ENCODE measurements at regions not wholly inside any gene's neighbourhood (a gene's known extent, or its start where the extent isn't known, plus 50 kb on each side); places are given as distances from the start of the nearest gene placed in this dataset.

DNA sequence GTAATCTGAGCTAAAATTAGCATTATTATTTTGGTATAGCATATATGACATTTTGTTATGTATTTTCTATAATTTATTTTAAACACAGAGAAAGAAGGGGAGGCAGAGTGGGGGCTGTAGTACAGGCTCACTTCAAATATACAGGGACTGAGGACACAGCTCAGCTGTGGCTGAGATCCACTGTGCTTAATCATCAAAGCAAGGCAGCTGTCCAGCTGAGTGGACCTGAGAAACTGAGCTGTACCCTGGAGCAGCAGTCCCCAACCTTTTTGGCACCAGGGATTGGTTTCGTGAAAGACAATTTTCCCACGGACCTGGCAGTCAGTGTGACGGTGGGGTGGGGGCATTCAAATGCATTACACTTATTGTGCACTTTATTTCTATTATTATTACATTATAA is 687.2 kb downstream of the RNF144A start:
- TF ChIP-seq ZNF274 (IDR thresholded peaks at IDR 0.05; ENCODE audit: low read depth, low read length) (no peak), YY1 (IDR thresholded peaks at IDR 0.05; ENCODE audit: insufficient read depth, insufficient read length) (no peak), SUZ12 (IDR thresholded peaks at IDR 0.05; ENCODE audit: extremely low read depth, insufficient read depth, insufficient read length) (no peak)

All from NT2/D1 (cell line).